C4-2B (cell line): ENCODE measurements at regions not wholly inside any gene's neighbourhood (a gene's known extent, or its start where the extent isn't known, plus 50 kb on each side); places are given as distances from the start of the nearest gene placed in this dataset.
A peak's percentile ranks its signal among the peaks of the same experiment; 100 is the strongest.

ENCODE experiments used
- H3K27ac ChIP-seq: fragments of 450-650 bp; 2 replicates; pipeline ENCODE4 v1.5.1; 2017
- CTCF ChIP-seq: fragments of 450-650 bp; conservative IDR thresholded peaks from 2 replicates; pipeline ENCODE4 v1.5.1; 2017; ENCODE audit warnings: mild to moderate bottlenecking
- ZFX ChIP-seq: fragments of 450-650 bp; IDR thresholded peaks from 2 replicates; pipeline ENCODE4 v1.6.1; 2017

GRCh38 chr20:22402550-22402949 lies 181.8 kb downstream of the FOXA2 start:
- H3K27ac ChIP-seq, result no peak overlapping the region
- TF ChIP-seq ZFX (no peak), CTCF (no peak)

GRCh38 chr20:22400440-22400839 lies 183.9 kb downstream of the FOXA2 start:
- TF ChIP-seq ZFX (no peak), CTCF (no peak)

GRCh38 chr20:22394583-22394982 lies 189.8 kb downstream of the FOXA2 start:
- TF ChIP-seq CTCF (no peak), ZFX (no peak)
- no peak overlapping the region for H3K27ac ChIP-seq

More at GRCh38 chr20:22400440-22400839, 183.9 kb downstream of the FOXA2 start:
- no peak overlapping the region for H3K27ac ChIP-seq

GRCh38 chr20:22390543-22390903 lies 193.8 kb downstream of the FOXA2 start:
- no peak for TF ChIP-seq ZFX
- no peak for TF ChIP-seq CTCF
- H3K27ac ChIP-seq, result no peak overlapping the region

- no peak overlapping the region for H3K27ac ChIP-seq
- no peak for TF ChIP-seq CTCF
- TF ChIP-seq ZFX, result no peak
These were observed 194.4 kb downstream of the FOXA2 start for GRCh38 chr20:22389836-22390542.

GRCh38 chr20:22387452-22387851 lies 196.9 kb downstream of the FOXA2 start:
- H3K27ac ChIP-seq, result no peak overlapping the region
- TF ChIP-seq ZFX (no peak), CTCF (no peak)

- TF ChIP-seq ZFX (no peak), CTCF (peak; percentile 15; the same call in 1 of the 2 replicates)
- H3K27ac ChIP-seq, result no peak overlapping the region
These were observed 198.1 kb downstream of the FOXA2 start for GRCh38 chr20:22386306-22386623.
